ENCODE measurements at regions not wholly inside any gene's neighbourhood (a gene's known extent, or its start where the extent isn't known, plus 50 kb on each side); places are given as distances from the start of the nearest gene placed in this dataset.

DNA sequence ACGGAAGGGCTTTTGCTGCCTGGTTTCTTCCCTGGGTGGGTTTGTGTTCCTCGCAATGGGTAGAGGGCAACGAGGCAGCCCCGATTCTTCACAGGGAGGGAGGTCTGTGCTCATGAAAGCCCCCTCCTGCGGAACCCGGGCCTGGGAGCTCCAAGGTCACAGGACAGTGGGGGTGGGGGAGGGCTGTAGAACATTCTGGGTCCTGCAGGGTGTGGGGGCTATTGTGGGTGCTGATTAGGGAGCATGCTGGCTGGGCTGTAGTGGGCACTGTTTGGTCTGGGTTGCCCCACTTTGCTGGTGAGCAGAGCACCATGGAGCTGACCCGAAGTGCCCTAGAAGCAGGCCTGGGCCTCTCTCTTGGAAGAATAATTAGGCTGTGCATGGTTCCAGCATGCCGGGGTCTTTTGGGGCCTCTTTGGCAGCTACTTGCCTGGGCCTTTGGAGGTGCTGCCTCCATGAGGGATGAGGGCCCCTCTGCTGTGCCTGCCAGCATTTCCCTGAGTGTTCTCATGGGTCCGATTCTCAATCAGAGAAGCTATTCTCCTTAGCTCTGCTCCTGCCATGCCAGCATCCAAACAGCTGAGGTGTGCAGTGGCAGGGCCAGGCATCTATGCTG is 232.2 kb upstream of the HS6ST1 start:
- TF ChIP-seq, protein P1, sequence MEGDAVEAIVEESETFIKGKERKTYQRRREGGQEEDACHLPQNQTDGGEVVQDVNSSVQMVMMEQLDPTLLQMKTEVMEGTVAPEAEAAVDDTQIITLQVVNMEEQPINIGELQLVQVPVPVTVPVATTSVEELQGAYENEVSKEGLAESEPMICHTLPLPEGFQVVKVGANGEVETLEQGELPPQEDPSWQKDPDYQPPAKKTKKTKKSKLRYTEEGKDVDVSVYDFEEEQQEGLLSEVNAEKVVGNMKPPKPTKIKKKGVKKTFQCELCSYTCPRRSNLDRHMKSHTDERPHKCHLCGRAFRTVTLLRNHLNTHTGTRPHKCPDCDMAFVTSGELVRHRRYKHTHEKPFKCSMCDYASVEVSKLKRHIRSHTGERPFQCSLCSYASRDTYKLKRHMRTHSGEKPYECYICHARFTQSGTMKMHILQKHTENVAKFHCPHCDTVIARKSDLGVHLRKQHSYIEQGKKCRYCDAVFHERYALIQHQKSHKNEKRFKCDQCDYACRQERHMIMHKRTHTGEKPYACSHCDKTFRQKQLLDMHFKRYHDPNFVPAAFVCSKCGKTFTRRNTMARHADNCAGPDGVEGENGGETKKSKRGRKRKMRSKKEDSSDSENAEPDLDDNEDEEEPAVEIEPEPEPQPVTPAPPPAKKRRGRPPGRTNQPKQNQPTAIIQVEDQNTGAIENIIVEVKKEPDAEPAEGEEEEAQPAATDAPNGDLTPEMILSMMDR (optimal IDR thresholded peaks at IDR 0.05 in 1 of 3, IDR thresholded peaks at IDR 0.05 in 1 of 3, conservative IDR thresholded peaks at IDR 0.05 in 1 of 3; ENCODE audit: extremely low read depth in 1 of 3, insufficient read depth in 2 of 3, low read length in 3 of 3) = no peak
- no peak for TF ChIP-seq EZH2 (IDR thresholded peaks at IDR 0.05; ENCODE audit: low read length)
